Ovary (tissue), 3 donors: ENCODE measurements at regions not wholly inside any gene's neighbourhood (a gene's known extent, or its start where the extent isn't known, plus 50 kb on each side); places are given as distances from the start of the nearest gene placed in this dataset.

Experiments
- POLR2A ChIP-seq: fragments of 450-650 bp; IDR thresholded peaks from one replicate; pipeline ENCODE4 v1.6.1; 2017; ENCODE audit warnings: antibody characterized with exemption, mild to moderate bottlenecking, moderate library complexity
- TF ChIP-seq, protein P1 (sequence below), 3 donors: fragments of 450-650 bp in 2 of 3; fragments of 200-600 bp in 1 of 3; IDR thresholded peaks; one replicate each; pipeline versions ENCODE4 v1.5.1 to v1.8.0; 2016 to 2022; ENCODE audit warnings: antibody characterized with exemption in 3 of 3, mild to moderate bottlenecking in 1 of 3
- donor health status: DM: no; HTN: no; CAD: no.

DNA sequence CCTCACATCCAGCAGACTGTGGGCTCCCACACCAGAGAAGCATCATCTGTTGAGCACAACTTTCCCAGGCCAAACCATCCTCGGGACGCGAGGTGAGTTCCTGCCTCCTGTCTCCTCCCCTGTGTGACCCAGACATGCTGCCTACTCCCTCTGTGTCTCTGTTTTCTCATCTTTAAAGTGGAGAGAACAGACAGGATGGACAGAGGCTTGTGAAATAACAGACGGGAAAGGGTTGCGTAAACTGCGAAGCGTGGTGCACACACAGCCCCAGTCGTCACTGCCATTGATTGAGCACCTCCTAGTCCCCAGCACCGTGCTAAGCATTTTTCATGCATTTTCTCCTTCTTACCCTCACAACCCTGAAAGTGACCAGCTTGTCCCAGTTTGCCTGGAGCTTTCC is 52.1 kb upstream of the LMX1B start:
- TF ChIP-seq, protein P1, sequence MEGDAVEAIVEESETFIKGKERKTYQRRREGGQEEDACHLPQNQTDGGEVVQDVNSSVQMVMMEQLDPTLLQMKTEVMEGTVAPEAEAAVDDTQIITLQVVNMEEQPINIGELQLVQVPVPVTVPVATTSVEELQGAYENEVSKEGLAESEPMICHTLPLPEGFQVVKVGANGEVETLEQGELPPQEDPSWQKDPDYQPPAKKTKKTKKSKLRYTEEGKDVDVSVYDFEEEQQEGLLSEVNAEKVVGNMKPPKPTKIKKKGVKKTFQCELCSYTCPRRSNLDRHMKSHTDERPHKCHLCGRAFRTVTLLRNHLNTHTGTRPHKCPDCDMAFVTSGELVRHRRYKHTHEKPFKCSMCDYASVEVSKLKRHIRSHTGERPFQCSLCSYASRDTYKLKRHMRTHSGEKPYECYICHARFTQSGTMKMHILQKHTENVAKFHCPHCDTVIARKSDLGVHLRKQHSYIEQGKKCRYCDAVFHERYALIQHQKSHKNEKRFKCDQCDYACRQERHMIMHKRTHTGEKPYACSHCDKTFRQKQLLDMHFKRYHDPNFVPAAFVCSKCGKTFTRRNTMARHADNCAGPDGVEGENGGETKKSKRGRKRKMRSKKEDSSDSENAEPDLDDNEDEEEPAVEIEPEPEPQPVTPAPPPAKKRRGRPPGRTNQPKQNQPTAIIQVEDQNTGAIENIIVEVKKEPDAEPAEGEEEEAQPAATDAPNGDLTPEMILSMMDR (IDR thresholded peaks at IDR 0.05), result no peak
- no peak for TF ChIP-seq POLR2A
